ES-I3 (cell line): ENCODE measurements at regions not wholly inside any gene's neighbourhood (a gene's known extent, or its start where the extent isn't known, plus 50 kb on each side); places are given as distances from the start of the nearest gene placed in this dataset.

Experiments
- H3K36me3 ChIP-seq: 2 replicates; pipeline ENCODE4 v1.6.1; 2013; ENCODE audit warnings: mild to moderate bottlenecking, low read length, control low read depth, moderate library complexity; ENCODE audit not compliant: insufficient read depth
- H3K4me1 ChIP-seq: 2 replicates; pipeline ENCODE4 v1.6.1; 2013; ENCODE audit warnings: mild to moderate bottlenecking, control low read depth, low read length; ENCODE audit not compliant: insufficient read depth
- H3K9ac ChIP-seq: 2 replicates; pipeline ENCODE4 v1.6.1; 2013; ENCODE audit warnings: low read depth, mild to moderate bottlenecking, low read length, moderate library complexity
- H3K9me3 ChIP-seq: 2 replicates; pipeline ENCODE4 v1.6.1; 2013; ENCODE audit warnings: mild to moderate bottlenecking, low read length, moderate library complexity; ENCODE audit not compliant: control insufficient read depth, insufficient read depth

DNA sequence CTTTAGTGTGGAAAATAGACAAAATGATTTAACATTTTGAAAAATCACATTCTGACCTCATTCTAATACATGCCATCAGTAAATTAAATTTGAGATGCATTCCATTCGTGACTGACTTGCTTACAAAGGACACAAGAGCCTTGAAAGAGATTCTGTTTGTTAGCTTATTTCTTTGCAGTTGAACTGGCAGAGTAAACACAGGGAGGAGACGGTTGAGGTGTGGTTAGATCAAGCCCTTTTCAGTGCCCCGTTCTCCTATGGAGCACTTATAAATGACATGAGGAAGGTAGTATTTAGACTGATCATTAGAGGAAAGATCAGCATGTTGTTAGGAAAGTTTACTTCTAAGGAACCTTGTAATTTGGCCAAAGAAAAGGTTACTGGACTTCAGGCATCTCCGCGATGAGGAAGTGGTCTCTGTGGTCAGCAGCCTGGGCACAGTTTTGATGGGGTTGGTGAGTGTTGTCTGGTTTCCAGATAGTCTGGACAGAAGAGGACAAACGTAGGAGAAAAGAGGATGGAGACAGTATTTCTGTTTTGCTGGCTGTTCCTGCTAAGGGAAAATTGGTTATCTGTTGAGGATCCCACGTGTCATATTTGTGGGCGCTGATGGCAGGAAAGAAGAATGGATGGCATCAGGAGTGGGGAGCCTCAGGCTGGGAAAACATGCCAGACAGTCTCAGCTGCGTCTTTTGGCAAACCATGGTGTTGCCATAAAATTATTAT lies 328.9 kb upstream of the TBL1XR1 start:
- Histone ChIP-seq H3K9ac (no peak overlapping the region), H3K36me3 (no peaks in the 10 kb centered on the region), H3K4me1 (peaks cover 7% of the 10 kb centered on the region; the same call in 1 of the 2 replicates), H3K9me3 (no peaks in the 10 kb centered on the region)

DNA sequence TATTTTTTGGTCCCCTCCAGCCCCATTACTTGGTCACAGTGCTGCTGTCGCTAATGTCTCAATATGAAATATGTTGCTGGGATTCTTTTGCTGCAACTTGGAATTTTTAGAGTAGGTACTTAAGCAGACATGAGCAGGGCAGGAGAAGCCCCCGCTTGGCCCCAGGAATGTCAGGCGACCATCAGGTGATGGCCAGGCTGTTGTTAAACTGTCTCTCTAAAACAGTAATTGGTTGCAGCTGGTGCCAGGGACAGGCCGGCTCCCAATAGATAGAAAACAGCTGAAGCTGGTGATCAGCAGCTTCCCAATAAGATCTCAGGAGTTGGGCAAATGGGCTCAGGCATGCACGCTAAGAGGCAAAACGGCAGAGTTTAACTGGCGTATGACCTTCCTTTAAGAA lies 329.9 kb upstream of the TBL1XR1 start:
- no peaks in the 10 kb centered on the region for H3K4me1 ChIP-seq

DNA sequence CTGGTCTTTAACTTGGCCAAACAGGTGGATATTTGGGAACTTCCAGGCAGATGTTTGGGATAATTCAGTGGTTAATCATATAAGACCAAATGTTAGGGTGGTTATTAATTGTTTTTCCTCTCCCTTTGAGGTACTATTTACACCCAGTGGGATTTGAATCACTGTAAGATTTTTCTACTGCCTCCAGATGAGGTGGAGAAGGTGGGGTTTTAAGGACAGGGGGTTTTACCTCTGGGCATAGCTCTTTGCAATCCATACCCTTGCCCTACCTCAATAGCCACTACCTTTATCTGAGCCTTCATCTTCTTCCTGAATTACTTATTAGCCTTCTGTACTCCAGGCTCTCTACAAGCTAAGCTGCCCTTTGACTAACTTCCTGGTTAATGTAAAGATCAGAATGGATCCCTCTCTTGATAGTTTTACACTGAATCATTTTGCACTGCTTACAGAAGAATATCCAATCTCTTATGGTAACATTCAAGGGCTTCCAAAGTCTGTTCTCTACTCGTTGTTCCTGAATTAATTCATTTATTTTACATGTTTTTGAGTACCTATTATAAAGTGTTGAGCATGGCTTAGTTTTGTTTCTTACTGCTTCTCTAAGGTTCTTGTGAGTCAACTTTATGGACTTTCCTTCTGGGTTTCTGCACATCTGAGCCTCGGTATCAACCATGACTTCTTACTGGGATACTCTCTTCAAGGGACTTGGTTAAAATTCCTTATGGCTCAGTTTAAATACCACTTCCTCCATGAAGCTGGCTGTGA lies 331.2 kb upstream of the TBL1XR1 start:
- H3K4me1 ChIP-seq = no peaks in the 10 kb centered on the region
- no peak overlapping the region for H3K9ac ChIP-seq
- H3K9me3 ChIP-seq = no peaks in the 10 kb centered on the region
- H3K36me3 ChIP-seq = no peaks in the 10 kb centered on the region

More for the DNA sequence above, 329.9 kb upstream of the TBL1XR1 start:
- no peak overlapping the region for H3K9ac ChIP-seq
- no peaks in the 10 kb centered on the region for H3K9me3 ChIP-seq
- H3K36me3 ChIP-seq = no peaks in the 10 kb centered on the region

- Histone ChIP-seq H3K36me3 (no peaks in the 10 kb centered on the region), H3K9me3 (no peaks in the 10 kb centered on the region), H3K4me1 (no peaks in the 10 kb centered on the region), H3K9ac (no peak overlapping the region)
Measured at GRCh38 chr3:177529071-177529550, 331.8 kb upstream of the TBL1XR1 start.

DNA sequence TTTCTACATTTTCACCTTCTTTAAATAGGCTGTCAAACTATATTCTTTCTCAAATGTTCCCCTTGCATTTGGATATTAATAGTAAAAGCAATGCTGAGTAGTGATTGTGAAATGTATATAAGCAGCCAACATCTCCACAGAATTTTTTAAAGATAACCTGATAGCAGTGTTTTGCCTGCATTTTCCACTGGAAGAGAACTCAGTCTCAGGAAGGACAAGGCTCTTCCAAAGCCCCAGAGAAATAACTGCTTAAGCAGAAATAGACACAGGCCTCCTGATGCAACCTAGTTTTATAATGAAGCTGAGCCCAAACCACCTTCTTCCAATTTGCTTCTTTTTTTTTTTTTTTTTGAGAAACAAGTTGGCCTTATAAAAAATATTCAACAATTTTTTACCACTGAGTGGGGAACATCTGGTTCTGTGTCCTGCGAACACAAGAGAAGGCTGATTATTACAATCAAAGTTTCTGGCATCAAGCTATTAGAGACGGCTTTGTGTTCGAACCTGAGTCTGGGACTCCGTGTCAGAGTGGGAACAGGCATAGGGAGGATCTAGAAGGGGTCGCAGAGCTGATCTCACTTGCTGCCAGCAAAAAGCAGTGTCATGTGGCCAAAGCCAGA lies 332.5 kb upstream of the TBL1XR1 start:
- H3K9me3 ChIP-seq = no peaks in the 10 kb centered on the region
- no peak overlapping the region for H3K9ac ChIP-seq
- H3K4me1 ChIP-seq = no peaks in the 10 kb centered on the region
- H3K36me3 ChIP-seq = no peaks in the 10 kb centered on the region

DNA sequence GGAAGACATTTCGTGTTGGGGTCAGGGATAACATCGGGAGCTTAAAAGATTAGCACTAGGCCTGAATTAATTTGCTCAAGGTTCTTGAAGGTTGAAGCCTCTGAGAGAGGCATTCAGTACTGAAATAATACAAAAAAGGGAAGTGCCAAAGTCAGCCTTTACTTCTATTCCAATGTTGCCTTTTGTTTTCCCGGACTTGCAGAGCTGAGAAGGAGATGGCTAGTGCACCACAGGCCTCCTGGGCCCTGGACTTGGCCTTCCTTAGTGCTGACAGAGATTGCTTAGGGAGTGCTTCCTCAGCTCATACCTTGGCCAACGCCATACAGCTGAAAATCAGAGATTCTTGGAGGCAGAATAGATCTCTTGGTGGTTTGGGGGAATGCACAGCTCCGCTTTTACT lies 333.6 kb upstream of the TBL1XR1 start:
- no peaks in the 10 kb centered on the region for H3K36me3 ChIP-seq
- no peak overlapping the region for H3K9ac ChIP-seq
- no peaks in the 10 kb centered on the region for H3K9me3 ChIP-seq
- H3K4me1 ChIP-seq = no peaks in the 10 kb centered on the region

- Histone ChIP-seq H3K4me1 (peaks cover 18% of the 10 kb centered on the region), H3K9me3 (no peaks in the 10 kb centered on the region), H3K36me3 (no peaks in the 10 kb centered on the region), H3K9ac (no peak overlapping the region)
Measured at GRCh38 chr3:177536873-177537272, 339.6 kb upstream of the TBL1XR1 start.

DNA sequence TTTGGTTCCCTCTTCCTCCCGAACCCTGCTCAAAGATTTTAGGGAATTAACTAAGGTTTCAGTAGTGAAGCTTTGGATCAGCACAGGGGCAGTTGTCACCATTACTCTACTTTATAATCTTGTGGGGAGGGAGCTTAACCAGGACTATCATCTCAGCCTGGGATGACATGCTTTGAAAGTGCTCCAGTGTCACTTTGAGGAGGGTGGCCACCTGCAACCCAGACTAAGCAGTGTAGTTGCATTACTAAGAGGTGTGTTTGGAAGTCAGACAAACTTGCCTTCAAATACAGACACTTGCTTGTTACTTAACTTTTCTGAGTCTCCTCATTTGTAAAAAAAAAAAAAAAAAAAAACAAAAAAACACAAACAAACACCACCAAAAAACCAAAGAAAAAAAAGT lies 340.3 kb upstream of the TBL1XR1 start:
- H3K36me3 ChIP-seq = no peaks in the 10 kb centered on the region
- H3K9ac ChIP-seq = no peak overlapping the region
- no peaks in the 10 kb centered on the region for H3K9me3 ChIP-seq
- peaks cover 18% of the 10 kb centered on the region for H3K4me1 ChIP-seq

GRCh38 chr3:177538048-177538749 lies 340.9 kb upstream of the TBL1XR1 start:
- Histone ChIP-seq H3K9ac (no peak overlapping the region), H3K9me3 (no peaks in the 10 kb centered on the region), H3K4me1 (peaks cover 18% of the 10 kb centered on the region)

DNA sequence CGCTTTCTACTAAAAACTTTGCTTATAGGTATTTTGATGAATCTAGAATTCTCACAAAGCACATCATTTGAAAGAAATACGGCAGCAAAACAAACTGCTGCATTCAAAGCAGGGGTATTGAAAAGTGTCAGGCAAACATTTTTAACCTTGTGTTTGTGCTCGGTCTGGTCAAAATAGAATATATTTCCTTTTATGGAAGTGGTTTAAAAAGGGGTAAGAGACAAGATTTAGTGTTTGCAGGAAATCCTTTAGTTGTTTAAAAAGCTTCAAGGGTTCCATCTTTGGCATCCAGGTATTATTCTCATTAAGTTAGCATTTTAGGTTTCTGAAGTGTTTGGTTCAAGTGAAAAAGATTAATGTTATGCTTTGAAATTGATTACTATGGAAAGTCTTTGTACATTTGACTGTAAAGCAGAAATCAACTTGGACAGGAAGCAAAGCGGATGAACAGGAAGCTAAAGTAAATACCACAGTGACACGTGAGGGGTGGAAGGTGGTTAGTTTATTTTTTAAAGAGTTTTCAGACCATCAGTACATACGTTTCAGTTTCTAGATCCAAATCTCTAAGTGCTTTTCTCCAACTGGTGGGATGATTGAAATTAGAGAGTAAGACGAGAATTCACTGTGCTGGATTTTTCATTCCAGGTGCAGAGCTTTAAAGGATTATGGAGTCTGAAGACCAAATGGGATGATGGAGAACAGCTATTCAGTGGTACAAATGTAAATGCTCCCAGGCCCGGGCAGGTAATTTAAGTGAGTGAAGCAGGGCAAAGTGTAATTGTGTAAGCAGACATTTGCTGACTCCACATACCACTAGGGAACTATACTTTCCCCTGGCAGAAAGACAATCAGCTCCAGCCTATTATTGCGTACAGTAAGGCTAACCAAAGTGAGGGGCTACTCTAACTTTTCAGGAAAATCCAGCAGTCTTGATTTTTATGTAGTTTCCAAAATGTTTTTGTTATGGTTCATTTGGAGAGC lies 341.8 kb upstream of the TBL1XR1 start:
- Histone ChIP-seq H3K9me3 (no peaks in the 10 kb centered on the region), H3K4me1 (peaks cover 18% of the 10 kb centered on the region), H3K36me3 (no peaks in the 10 kb centered on the region; the same call in 1 of the 2 replicates), H3K9ac (no peak overlapping the region)

More at GRCh38 chr3:177538048-177538749, 340.9 kb upstream of the TBL1XR1 start:
- no peaks in the 10 kb centered on the region for H3K36me3 ChIP-seq

- Histone ChIP-seq H3K9ac (no peak overlapping the region), H3K4me1 (peaks cover 18% of the 10 kb centered on the region), H3K9me3 (no peaks in the 10 kb centered on the region), H3K36me3 (no peaks in the 10 kb centered on the region; the same call in 1 of the 2 replicates)
Measured at GRCh38 chr3:177541541-177541940, 344.3 kb upstream of the TBL1XR1 start.

DNA sequence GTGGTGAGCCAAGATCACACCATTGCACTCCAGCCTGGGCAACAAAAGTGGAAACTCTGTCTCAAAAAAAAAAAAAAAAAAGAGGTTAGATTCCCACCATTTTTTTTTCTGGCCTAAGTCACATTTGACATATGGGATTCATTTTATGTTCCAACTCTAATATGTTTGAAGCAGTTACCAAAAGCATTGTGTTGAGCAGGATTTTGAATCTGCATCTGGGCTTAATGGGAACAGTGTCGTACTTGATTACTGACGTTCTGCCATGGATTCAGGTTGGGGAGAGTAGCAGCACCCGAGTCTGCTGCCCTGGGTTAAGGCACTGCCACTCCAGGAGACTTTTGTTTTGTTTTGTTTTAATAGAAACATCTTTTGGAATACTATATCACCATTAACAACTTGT lies 348.7 kb upstream of the TBL1XR1 start:
- H3K9ac ChIP-seq = no peak overlapping the region
- H3K9me3 ChIP-seq = no peaks in the 10 kb centered on the region
- peaks cover 5% of the 10 kb centered on the region; the same call in 1 of the 2 replicates for H3K4me1 ChIP-seq
- no peaks in the 10 kb centered on the region; the same call in 1 of the 2 replicates for H3K36me3 ChIP-seq

DNA sequence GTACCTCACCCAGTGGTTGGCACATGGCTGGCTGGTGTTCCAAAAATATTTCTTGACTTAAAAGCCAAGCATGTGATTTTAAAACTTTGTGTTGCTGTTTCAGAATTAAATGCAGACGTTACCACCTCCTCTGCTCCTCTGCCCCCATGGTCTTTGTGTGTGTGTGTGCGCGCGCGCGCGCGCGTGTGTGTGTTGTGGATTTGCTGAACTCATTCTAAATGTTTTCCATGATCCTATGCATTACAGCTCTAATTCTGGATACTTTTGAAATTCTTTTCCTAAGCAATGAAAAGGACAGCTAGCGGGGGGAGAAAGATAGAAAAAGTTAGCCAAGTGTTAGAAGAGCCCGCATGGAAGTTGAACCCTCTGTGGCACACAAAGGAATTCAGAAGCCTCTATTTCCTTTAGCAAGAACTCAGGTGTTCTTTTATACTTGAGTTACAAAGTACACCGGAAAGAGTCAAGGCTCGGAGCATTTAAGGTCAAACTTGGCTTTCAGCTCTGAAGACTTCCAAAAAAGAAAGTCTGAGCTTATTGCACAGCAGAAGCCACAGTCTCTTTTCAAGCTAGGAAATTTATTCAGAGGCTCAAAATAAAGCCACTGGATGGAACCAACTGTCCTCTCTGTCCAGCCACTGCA lies 350.5 kb upstream of the TBL1XR1 start:
- Histone ChIP-seq H3K9me3 (no peaks in the 10 kb centered on the region), H3K36me3 (no peaks in the 10 kb centered on the region; the same call in 1 of the 2 replicates), H3K9ac (no peak overlapping the region), H3K4me1 (no peaks in the 10 kb centered on the region)
